HG02571 (cell line): ENCODE measurements at regions not wholly inside any gene's neighbourhood (a gene's known extent, or its start where the extent isn't known, plus 50 kb on each side); places are given as distances from the start of the nearest gene placed in this dataset.
"Not testable (repeated sequence)": the region's sequence is repeated elsewhere in the genome, so short reads cannot be mapped to it uniquely, and the experiment has no call there.

Experiments used
- ATAC-seq: cut with Tn5 transposase; IDR thresholded peaks from one replicate; pipeline ENCODE4 v1.9.1; 2021; ENCODE audit warnings: mild to moderate bottlenecking, moderate library complexity; ENCODE audit not compliant: unreplicated experiment

GRCh38 chr18:71125581-71125980 lies 836.7 kb downstream of the SOCS6 start:
- ATAC-seq: no peak

DNA sequence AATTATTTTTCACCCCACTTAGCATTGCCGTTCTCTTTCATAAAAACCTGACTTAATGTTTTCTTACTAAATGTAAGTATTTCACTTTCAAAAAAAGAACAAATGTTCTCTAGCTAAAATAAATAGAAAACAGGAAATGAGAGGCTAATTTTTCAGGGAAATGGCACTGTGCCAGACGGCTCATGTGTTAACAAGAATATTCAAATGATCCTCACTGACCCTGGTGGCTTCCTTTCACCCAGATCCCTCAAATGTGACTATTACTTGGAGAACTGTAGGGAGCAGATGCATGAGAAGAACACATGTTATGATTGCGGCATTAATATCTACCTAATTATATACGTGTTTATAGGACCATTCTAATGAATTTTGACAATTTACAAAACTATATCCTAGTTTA lies 827.7 kb downstream of the SOCS6 start:
- ATAC-seq: no peak

- ATAC-seq: no peak
These were observed 826.4 kb downstream of the SOCS6 start for GRCh38 chr18:71115261-71115660.

GRCh38 chr18:71114550-71115210 lies 825.8 kb downstream of the SOCS6 start:
- no peak for ATAC-seq

DNA sequence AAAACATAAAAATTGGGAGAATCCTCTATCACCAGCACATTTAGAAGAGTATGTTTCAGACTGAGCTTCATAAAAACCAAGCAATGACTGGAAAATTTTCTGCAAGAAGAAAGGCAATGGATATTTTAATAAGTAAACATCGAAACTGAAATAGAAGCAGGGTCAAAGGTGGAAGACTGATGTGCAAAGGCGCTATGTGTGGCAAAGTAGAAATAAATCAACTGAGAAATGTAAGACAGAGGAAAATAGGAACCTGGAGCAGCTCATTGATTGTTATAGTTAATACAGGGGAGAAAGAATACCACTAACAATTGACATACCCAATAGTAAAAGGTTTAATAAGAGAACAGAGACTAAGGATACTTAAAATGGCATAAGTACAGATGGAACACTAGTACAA lies 818.4 kb downstream of the SOCS6 start:
- no peak for ATAC-seq

DNA sequence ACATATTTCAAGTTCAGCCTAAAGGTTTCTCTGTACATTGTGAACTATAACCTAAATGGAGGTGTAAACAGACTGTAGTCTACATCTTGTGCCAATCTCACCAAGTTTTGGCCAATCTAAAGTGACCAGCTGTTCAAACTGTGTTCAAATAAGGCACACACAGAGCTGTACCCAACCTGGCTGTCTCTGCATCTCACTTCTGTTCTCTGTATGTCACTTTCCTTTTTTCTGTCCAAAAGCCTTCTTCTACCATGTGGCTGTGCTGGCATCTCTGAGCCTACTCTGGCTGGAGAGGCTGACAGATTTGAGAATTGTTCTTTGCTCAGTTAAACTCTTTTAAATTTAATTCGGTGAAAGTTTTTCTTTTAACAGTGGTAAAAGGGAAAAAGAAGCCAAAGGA lies 817.9 kb downstream of the SOCS6 start:
- no peak for ATAC-seq

GRCh38 chr18:71105994-71106546 lies 817.2 kb downstream of the SOCS6 start:
- ATAC-seq: no peak

DNA sequence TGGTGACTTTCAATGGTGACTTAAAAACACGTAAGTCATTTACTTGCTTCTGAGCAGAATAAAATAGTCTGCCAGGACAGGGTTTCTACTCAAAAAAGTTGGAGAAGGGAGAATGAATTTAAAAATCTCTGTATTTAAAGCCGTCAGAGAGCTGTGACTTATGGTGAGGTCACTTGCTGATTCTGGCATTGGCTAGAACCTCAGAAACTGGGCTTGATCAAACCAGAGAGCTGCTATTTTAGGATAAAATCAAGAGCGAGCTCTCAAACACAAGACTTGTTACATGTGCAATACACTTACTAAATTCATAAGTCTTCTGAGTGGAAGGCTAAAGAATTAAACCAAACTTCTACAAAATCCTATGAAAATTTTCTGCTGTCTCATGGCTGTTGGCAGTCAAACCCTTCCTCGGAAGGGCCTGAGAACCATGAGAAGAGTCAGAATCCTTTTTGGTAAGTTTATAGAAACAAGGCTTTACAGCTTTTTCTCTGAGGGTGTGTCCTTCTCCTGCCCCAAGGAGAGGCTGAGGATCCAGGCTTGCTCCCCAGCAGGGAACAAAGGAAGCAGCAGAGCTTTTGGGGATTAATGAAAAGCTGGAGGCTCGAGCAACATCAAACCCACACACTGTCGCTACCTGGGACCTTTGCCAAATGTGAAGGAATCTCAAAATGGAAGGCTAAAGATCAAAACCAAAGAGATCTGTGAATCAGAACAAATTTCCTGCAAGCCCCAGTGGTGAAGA lies 816.4 kb downstream of the SOCS6 start:
- ATAC-seq: no peak

GRCh38 chr18:71079606-71080005 lies 790.8 kb downstream of the SOCS6 start:
- no peak for ATAC-seq

- ATAC-seq: no peak
These were observed 788.6 kb downstream of the SOCS6 start for GRCh38 chr18:71077451-71077850.

GRCh38 chr18:71075147-71075546 lies 786.3 kb downstream of the SOCS6 start:
- no peak for ATAC-seq

- no peak for ATAC-seq
These were observed 779.5 kb downstream of the SOCS6 start for GRCh38 chr18:71068338-71068737.

DNA sequence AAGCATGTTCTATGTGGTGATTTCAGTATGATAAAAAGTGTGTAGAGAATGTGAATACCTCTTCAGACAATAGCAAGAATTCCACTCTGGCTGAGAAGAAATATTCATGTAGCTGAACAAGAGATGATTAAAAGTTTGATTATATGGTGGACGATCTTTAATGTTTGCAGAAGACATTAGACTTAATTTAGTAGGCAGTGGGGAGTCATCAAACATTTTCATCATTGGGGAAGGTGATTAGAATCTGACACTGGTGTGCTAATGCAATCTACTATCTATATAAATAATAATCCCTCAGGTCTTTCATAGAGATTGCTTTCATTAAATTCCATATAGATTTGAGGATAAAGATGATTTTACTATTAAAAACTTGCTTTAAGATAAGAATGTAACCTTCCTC lies 761.0 kb downstream of the SOCS6 start:
- no peak for ATAC-seq

- no peak for ATAC-seq
These were observed 759.0 kb downstream of the SOCS6 start for GRCh38 chr18:71047882-71048281.

GRCh38 chr18:71045331-71046065 lies 756.7 kb downstream of the SOCS6 start:
- ATAC-seq: no peak

GRCh38 chr18:71040161-71040560 lies 751.3 kb downstream of the SOCS6 start:
- ATAC-seq: no peak

- ATAC-seq: no peak
These were observed 749.4 kb downstream of the SOCS6 start for GRCh38 chr18:71038196-71038595.

DNA sequence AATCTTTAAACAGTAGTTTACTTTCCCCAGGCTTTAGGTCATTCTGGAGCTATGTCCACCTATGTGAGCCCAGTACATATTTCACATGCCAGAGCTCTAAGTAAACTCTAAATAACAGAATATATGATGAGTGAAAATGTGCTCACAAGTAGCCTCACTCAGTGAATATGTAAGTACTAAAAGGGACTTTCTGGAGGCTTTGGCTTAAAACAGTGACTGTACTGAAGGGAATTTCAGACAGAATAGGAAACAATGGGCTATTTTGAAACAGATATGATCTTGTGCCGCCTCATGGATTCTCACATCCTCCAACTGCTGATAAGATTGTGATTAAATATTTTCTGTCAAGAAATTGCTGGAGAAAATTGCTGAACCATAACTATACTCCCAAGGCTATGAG lies 747.9 kb downstream of the SOCS6 start:
- peak; percentile 70 for ATAC-seq

DNA sequence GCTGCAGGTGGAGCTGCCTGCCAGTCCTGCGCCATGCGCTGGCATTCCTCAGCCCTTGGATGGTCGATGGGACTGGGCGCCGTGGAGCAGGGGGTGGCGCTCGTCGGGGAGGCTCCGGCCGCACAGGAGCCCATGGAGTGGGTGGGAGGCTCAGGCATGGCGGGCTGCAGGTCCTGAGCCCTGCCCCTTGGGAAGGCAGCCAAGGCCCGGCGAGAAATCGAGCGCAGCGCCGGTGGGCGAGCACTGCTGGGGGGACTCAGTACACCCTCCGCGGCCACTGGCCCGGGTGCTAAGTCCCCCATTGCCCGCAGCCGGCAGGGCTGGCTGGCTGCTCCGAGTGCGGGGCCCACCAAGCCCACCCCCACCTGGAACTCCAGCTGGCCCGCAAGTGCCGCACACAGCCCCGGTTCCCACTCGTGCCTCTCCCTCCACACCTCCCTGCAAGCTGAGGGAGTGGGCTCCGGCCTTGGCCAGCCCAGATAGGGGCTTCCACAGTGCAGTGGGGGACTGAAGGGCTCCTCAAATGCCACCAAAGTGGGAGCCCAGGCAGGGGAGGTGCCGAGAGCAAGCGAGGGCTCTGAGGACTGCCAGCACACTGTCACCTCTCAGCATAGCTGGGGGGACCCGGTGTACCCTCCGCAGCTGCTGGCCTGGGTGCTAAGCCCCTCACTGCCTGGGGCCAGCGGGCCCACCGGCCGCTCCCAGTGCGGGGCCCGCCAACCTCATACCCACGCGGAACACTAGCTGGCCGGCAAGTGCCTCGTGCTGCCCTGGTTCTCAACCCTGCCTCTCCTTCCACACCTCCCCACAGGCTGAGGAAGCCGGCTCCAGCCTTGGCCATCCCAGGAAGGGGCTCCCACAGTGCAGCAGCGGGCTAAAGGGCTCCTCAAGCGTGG lies 742.7 kb downstream of the SOCS6 start:
- ATAC-seq: not testable (repeated sequence)

GRCh38 chr18:71030085-71030484 lies 741.2 kb downstream of the SOCS6 start:
- not testable (repeated sequence) for ATAC-seq
